NB4 (cell line): ENCODE measurements at regions not wholly inside any gene's neighbourhood (a gene's known extent, or its start where the extent isn't known, plus 50 kb on each side); places are given as distances from the start of the nearest gene placed in this dataset.

ENCODE experiments used
- CTCF ChIP-seq: IDR thresholded peaks from one replicate; pipeline ENCODE4 v1.5.1; 2012; ENCODE audit warnings: low read depth, low read length
- MYC ChIP-seq: IDR thresholded peaks from 2 replicates; pipeline ENCODE4 v1.6.1; 2011; ENCODE audit warnings: low read depth, low read length

GRCh38 chr3:113055961-113056360 lies 65.2 kb downstream of the GTPBP8 start:
- TF ChIP-seq CTCF (no peak), MYC (no peak)
